ENCODE measurements at regions not wholly inside any gene's neighbourhood (a gene's known extent, or its start where the extent isn't known, plus 50 kb on each side); places are given as distances from the start of the nearest gene placed in this dataset.

- Histone ChIP-seq H4K20me1 (ENCODE audit: insufficient read depth, low read length) (no peaks in the 10 kb centered on the region), H3K9ac (ENCODE audit: insufficient read depth, low read depth, low read length) (no peak overlapping the region), H3K4me2 (ENCODE audit: low read depth, low read length) (no peak overlapping the region), H2AFZ (ENCODE audit: low read length) (no peak overlapping the region), H3K27me3 (ENCODE audit: control insufficient read depth in 1 of 2, insufficient read depth in 2 of 2, low read length in 2 of 2) (peaks cover 8 to 42% of the 10 kb centered on the region in 2 experiments; a peak in 3 of 5 replicates), H3K4me3 (replicated peaks in 1 of 3; ENCODE audit: insufficient read depth in 1 of 3, low read depth in 2 of 3, low read length in 3 of 3) (no peak overlapping the region), H3K27ac (ENCODE audit: extremely low read length, insufficient read depth, low read length) (no peak overlapping the region), H3K4me1 (ENCODE audit: insufficient read depth, low read length) (no peaks in the 10 kb centered on the region), H3K79me2 (ENCODE audit: insufficient read depth, low read length) (no peaks in the 10 kb centered on the region), H3K36me3 (replicated peaks in 1 of 2; ENCODE audit: control insufficient read depth in 1 of 2, insufficient read depth in 2 of 2, low read length in 2 of 2) (no peaks in the 10 kb centered on the region), H3K9me3 (ENCODE audit: low read length) (no peaks in the 10 kb centered on the region)
- intact Hi-C loops (cut with micrococcal nuclease; ENCODE audit: unreplicated experiment): no loop called here
- DNase-seq (ENCODE audit: low spot score) (no peak), FAIRE-seq (peak; percentile 36), ATAC-seq (peak; percentile 86)
- no peak for TF ChIP-seq NFE2 (CRISPR knock-in tag; IDR thresholded peaks at IDR 0.05)
- no peak for TF ChIP-seq ZNF672 (CRISPR knock-in tag; IDR thresholded peaks at IDR 0.05)
- TF ChIP-seq CTCF (CRISPR knock-in tag; IDR thresholded peaks at IDR 0.05): peak; percentile 31; the same call in 1 of the 2 replicates
- POLR2A ChIA-PET: no interaction called here
- in situ Hi-C loops (cut with HindIII; ENCODE audit: extremely low pct_ligation_motif_present, low pct_unique_long_range_greater_than_20kb): no loop called here
- no TSS peak for BruUV-seq (replicated peaks)
- CTCF ChIA-PET (ENCODE audit: low intra/inter-chr PET ratio, low total read pairs): interaction anchor here (1.0 kb wide), 1 partner anchor 275 kb away, joined by 3 read pairs; no protein-coding TSS in a partner anchor
- 33% methylated on average over 18 of the region's 22 CpGs for WGBS (ENCODE audit: low lambda C conversion rate)
Measured at GRCh38 chr11:134634897-134635831, 223.1 kb upstream of the B3GAT1 start.

GRCh38 chr11:134633276-134633675 is 221.2 kb upstream of the B3GAT1 start:
- Histone ChIP-seq H3K79me2 (ENCODE audit: insufficient read depth, low read length) (no peaks in the 10 kb centered on the region), H3K4me3 (replicated peaks in 1 of 3; ENCODE audit: insufficient read depth in 1 of 3, low read depth in 2 of 3, low read length in 3 of 3) (no peak overlapping the region), H3K4me2 (ENCODE audit: low read depth, low read length) (no peak overlapping the region), H3K36me3 (replicated peaks in 1 of 2; ENCODE audit: control insufficient read depth in 1 of 2, insufficient read depth in 2 of 2, low read length in 2 of 2) (no peaks in the 10 kb centered on the region), H3K9ac (ENCODE audit: insufficient read depth, low read depth, low read length) (no peak overlapping the region), H3K27me3 (ENCODE audit: control insufficient read depth in 1 of 2, insufficient read depth in 2 of 2, low read length in 2 of 2) (peaks cover 8 to 35% of the 10 kb centered on the region in 2 experiments; a peak in 3 of 5 replicates), H3K27ac (ENCODE audit: extremely low read length, insufficient read depth, low read length) (no peak overlapping the region), H2AFZ (ENCODE audit: low read length) (no peak overlapping the region), H3K9me3 (ENCODE audit: low read length) (no peaks in the 10 kb centered on the region), H4K20me1 (ENCODE audit: insufficient read depth, low read length) (no peaks in the 10 kb centered on the region), H3K4me1 (ENCODE audit: insufficient read depth, low read length) (no peaks in the 10 kb centered on the region)
- no peak for FAIRE-seq
- BruUV-seq (replicated peaks): no TSS peak
- ChIA-PET CTCF (ENCODE audit: low intra/inter-chr PET ratio, low total read pairs) (no interaction called here), POLR2A (no interaction called here)
- 51% methylated on average over 6 of the region's 6 CpGs for WGBS (ENCODE audit: low lambda C conversion rate)
- DNase-seq (ENCODE audit: low spot score): no peak
- ATAC-seq: no peak
- intact Hi-C loops (cut with micrococcal nuclease; ENCODE audit: unreplicated experiment) (no loop called here), in situ Hi-C loops (cut with HindIII; ENCODE audit: extremely low pct_ligation_motif_present, low pct_unique_long_range_greater_than_20kb) (no loop called here)
- TF ChIP-seq BRF2 (CRISPR knock-in tag; IDR thresholded peaks at IDR 0.05) (no peak), POLR2G (IDR thresholded peaks at IDR 0.05; ENCODE audit: low read depth, low read length) (no peak), ZBTB25 (CRISPR knock-in tag; IDR thresholded peaks at IDR 0.05) (no peak), ZBTB38 (CRISPR knock-in tag; IDR thresholded peaks at IDR 0.05) (no peak), MTA1 (CRISPR knock-in tag; IDR thresholded peaks at IDR 0.05; ENCODE audit: borderline replicate concordance) (no peak), SIN3B (IDR thresholded peaks at IDR 0.05; ENCODE audit: low read length) (no peak), ZKSCAN5 (CRISPR knock-in tag; IDR thresholded peaks at IDR 0.05) (no peak), ZNF615 (CRISPR knock-in tag; IDR thresholded peaks at IDR 0.05; ENCODE audit: borderline replicate concordance) (no peak), TCF7 (IDR thresholded peaks at IDR 0.05; ENCODE audit: low read depth) (no peak)
